Activated CD4-positive, alpha-beta T cell treated with anti-CD3 and anti-CD28 coated beads, Interleukin-2, Interleukin-4, amounts not matched to agents 100 ng/mL and 50 ng/mL, durations not matched to agents 16 hours and 8 hours (primary cell): ENCODE measurements at regions not wholly inside any gene's neighbourhood (a gene's known extent, or its start where the extent isn't known, plus 50 kb on each side); places are given as distances from the start of the nearest gene placed in this dataset.

Source experiments
- DNase-seq: peaks from one replicate; pipeline ENCODE4 v3.0.0-alpha.2; 2020; ENCODE audit warnings: low spot score

DNA sequence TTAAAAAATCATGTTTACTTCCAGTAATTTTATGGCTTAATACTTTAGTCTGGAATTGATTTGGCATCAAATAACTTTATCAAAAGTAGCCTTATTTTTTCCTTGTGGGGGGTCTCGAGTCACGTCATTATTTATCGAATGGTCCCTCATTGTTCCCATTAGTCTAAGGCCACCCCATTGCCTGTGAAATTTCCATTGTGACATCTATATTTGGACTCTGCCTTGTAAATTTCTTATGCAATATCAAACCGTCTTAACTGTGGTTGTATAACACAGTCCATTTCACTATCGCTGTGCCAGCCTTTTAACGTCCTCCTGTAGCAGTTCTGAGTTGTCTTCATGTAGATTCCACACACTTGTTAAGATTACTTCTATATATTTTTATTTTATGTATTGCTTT lies 103.9 kb upstream of the RET start:
- no peak for DNase-seq

GRCh38 chr10:42973411-42973810 lies 103.5 kb upstream of the RET start:
- DNase-seq: no peak

DNA sequence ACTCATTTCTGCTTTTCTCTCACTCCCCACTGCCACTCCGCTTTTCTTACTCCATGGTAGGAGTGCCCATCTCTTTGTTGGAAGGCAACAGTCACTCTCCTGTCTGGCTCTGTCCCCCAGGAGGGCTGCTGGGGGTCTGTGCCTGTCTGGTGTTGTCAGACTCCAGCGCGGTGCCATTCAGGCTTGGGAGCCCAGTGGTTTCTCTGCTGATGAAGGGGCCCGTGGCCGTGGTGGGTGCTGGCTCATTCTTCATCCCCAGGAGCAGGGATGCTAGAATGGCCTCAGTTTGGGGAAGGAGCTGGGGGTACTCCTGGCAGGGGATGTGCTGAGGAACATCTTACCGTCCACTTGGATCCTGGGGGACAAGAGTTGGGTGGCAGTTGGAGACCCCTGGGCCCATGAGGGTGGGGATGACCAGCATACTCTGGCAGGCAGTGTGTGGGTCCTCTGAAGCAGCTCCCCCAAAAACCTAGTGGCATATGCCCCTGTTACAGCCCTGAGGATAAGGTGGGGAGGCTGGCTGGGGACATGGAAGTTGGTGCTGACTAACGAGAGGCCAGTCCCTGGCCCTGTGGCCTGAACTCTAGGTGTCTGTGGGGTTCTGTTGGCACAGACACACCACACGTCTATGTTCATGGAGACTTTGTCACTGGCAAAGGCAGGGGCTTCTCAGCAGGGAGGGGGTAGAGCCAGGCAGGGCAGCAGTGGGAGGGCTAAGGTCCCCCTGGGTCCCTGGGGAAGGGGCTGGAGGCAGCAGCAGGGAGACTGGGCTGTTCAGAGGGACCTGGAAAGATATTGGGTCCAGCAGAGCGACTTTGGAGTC lies 102.8 kb upstream of the RET start:
- DNase-seq: no peak

- no peak for DNase-seq
Observed at GRCh38 chr10:42974693-42975002, 102.2 kb upstream of the RET start.

- DNase-seq: no peak
Observed at GRCh38 chr10:42975005-42975493, 101.8 kb upstream of the RET start.

- DNase-seq: no peak
Observed at GRCh38 chr10:42975558-42976340, 101.1 kb upstream of the RET start.

- no peak for DNase-seq
Observed at GRCh38 chr10:42976351-42977031, 100.4 kb upstream of the RET start.

- DNase-seq: no peak
Observed at GRCh38 chr10:42977032-42977416, 99.8 kb upstream of the RET start.

DNA sequence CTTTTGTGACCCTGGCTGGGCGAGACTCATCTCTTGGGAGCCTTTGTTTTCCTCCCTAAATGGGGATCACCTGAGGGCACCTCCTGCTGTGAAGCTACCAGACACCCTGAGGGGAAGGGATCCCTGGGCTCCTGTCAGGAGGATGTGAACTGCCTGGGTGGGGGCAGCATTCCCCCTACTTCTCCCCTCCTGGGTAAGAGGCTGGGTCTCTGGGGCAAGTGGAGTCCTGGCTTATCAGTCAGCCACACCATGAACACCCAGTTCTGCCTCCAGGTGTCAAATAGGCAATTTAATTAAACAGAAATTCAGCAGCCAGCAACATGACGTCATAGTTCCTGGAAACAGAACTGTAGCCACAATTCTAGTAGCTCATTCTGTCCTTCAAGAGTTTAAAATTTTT lies 97.7 kb upstream of the RET start:
- DNase-seq: no peak

DNA sequence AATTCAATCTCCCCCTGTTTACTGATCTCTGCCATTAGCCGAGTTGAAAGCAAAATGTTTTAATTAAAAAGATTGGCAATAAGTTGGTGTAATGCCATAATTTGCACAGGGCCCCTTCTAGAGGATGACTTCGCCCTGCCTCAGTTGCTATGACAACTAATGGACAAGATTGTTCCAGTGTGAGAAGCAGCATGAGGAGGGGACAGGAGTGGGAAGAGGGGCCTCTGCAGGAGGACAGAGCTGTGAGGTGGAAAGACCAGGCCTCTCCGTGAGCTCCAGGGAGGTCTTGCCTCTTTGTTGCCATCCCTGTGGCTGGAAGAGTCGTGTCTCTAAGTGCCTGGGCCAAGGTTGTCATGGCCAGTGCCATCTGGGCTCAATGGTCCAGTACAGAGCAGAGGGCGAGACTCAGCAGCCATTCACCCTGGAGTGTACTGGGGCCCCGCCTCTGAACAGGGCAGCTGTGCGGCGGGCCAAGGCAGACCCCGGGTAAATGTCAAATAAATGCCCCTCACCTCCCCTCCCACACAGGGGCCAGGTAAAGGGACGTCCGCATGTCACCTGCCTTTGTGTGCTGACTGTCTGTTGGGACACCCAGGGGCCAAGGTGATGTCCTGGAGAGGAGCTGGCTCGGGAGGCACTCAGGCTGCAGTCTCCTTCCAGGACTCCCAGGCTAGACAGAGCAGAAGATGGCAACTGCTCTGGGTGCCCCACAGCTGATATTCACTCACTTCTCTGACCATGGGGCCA lies 97.0 kb upstream of the RET start:
- DNase-seq: no peak

- no peak for DNase-seq
Observed at GRCh38 chr10:42980553-42981357, 96.1 kb upstream of the RET start.

GRCh38 chr10:42981358-42982236 lies 95.3 kb upstream of the RET start:
- no peak for DNase-seq

DNA sequence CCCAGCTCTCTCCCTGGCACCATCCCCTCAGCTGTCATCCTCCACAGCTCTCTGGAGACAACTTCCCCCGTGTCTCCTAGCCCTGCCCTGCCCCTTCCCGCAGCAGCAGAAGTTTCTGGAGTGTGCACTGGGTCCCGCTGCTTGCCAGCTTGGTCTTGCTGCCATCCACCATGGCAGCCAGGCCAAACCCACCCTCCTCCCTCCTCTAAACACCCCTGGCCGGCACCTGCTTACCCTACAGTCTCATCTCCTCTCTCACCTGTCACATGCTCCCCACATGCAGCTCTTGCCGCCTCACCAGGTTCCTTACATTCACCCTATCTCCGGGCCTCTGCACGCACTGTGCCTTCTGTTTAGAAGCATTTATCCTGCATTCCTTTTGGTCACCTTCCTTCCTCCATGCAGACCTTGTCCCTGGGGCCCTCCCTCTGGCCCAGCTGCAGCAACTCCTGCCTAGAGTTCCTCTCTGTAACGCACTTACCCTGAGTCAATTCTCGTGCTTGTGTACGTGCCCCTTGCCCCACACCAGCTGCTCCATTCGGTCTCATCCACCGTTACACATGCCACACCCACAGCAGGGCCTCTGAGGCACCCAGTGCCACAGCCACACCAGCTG lies 93.9 kb upstream of the RET start:
- DNase-seq: no peak

DNA sequence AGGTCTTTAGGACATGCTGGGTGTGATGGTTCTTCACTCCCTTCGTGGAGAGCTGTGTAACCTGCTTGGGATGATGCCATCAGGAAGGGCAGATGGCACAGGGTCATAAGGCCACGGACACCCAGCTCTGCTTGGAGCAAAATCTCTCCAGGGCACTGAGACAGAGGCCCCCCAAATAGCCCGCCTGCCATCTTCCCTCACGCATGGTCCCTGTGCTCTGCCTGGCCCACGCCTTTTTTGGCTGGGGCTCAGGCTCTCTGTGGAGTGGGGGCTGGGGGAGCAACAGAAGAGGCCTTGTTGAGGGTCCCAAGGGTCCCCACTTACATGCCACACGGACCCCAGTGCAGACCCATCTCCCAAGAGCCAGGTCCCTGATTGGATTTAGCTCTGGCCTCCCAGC lies 93.3 kb upstream of the RET start:
- no peak for DNase-seq

DNA sequence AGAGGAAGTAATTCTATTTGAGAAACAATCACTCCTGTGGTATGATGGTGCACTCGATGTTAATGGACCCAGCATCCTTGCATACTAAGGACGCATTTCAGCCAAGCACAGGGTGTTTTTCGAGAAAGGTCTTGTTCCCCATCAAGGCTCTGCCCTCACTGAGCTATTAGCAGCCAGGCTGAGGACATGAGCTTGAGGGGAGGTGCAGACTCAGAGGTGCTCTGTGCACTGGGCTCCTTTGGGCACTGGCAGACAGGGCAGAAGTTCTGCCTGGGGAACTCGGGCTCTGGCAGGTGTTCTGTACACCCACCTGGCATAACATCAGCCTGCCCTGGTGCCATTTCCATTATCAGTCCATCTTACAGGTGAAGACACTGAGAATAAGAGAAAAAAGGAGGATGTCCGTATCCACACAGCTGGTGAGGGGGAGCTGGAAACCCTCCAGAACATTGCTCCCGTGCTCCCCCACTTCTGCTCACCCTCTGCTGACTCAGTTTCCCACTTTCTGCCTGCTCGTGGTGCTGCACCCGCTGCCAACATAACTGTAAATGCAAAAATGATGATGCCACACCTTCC lies 92.7 kb upstream of the RET start:
- DNase-seq: no peak

DNA sequence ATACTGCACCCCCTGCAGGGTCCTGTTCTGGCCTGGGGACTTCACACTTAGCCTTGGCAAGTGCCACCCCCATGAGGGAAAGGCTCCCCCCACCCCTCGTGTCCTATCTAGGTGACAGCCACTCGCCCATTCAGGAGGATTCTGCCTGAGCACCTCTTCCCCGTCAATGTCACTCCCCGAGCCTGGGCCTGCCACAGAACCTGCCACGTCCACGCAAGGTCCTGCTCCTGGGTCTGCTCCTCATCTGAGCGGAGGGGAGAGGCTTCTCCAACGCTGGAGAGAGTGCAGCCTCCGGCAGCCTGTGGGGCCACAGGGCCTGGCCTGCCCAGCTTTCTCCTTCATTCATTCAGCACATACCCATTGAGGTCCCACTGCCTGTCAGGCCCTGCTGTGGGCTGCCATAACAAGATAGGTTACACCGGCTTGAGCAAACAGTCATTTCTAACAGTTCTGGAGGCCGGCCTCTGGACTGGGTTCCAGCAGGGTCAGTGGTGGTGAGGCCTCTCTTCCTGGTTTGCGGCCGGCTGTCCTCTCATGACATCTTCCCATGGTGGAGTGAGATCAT lies 92.0 kb upstream of the RET start:
- DNase-seq: no peak

- no peak for DNase-seq
Observed at GRCh38 chr10:42985436-42986316, 91.2 kb upstream of the RET start.

DNA sequence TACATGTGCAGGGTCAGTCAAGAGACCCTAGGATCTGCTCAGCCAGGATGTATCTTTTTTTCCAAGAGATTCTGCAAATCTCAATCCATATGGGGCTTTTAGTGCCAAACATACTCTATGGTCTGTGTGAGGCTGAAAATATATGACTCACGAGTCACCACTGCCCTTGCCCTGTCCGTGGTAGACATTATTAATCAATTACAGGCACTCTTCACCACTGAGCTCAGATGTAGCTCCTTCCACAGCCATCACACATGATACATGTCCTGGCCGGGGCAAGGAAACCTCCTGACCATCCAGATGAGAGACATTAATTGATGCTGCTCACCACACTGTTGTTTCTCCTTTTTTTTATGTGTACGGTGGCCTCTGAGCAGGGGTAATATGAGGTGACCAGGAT lies 90.2 kb upstream of the RET start:
- no peak for DNase-seq
